Uterus (tissue), 3 donors: ENCODE measurements at regions not wholly inside any gene's neighbourhood (a gene's known extent, or its start where the extent isn't known, plus 50 kb on each side); places are given as distances from the start of the nearest gene placed in this dataset.

Experiments used
- DNase-seq, 2 donors: peaks; one replicate each; pipeline ENCODE4 v3.0.0-alpha.2; 2019 to 2020
- H3K27ac ChIP-seq, 2 donors: fragments of 200-600 bp; sonication (generic); 1 replicate in 1 of 2; 2 replicates in 1 of 2; pipeline ENCODE4 v1.5.1; 2016 to 2018
- H3K27me3 ChIP-seq, 2 donors: fragments of 200-600 bp; sonication (generic); one replicate each; pipeline ENCODE4 v1.5.1; 2018 to 2019; ENCODE audit warnings: control low read depth in 1 of 2
- H3K36me3 ChIP-seq, 2 donors: fragments of 200-600 bp; sonication (generic); one replicate each; pipeline ENCODE4 v1.5.1; 2019; ENCODE audit warnings: control low read depth in 1 of 2
- H3K4me1 ChIP-seq, 2 donors: fragments of 200-600 bp; sonication (generic); one replicate each; pipeline ENCODE4 v1.5.1; 2018 to 2019; ENCODE audit warnings: control low read depth in 1 of 2
- H3K4me3 ChIP-seq, 2 donors: fragments of 200-600 bp; sonication (generic); 1 replicate in 1 of 2; 2 replicates in 1 of 2; pipeline ENCODE4 v1.5.1; 2018 to 2019; ENCODE audit warnings: mild to moderate bottlenecking in 1 of 2
- H3K9me3 ChIP-seq, 2 donors: fragments of 200-600 bp; sonication (generic); one replicate each; pipeline ENCODE4 v1.5.1; 2019; ENCODE audit warnings: control low read depth in 1 of 2
- POLR2A ChIP-seq, 2 donors: fragments of 450-650 bp; IDR thresholded peaks; one replicate each; pipeline ENCODE4 v1.6.1; 2016; ENCODE audit warnings: antibody characterized with exemption in 2 of 2, mild to moderate bottlenecking in 1 of 2, moderate library complexity in 1 of 2
- intact Hi-C: fragments of 100-400 bp; cut with DNase I; formaldehyde crosslinking; loops from one replicate; pipeline ENCODE4 v1.15.1; 2023; ENCODE audit warnings: low total_unique reads
- TF ChIP-seq, protein P1 (sequence below), 4 experiments: fragments of 200-600 bp in 2 of 4; fragments of 450-650 bp in 2 of 4; sonication (generic) in 2 of 4; IDR thresholded peaks; one replicate each; pipeline ENCODE4 v1.5.1; 2016 to 2019; ENCODE audit warnings: antibody characterized with exemption in 4 of 4, mild to moderate bottlenecking in 2 of 4, moderate library complexity in 1 of 4
- donor health status: DM: yes; HTN: yes; CAD: no.

DNA sequence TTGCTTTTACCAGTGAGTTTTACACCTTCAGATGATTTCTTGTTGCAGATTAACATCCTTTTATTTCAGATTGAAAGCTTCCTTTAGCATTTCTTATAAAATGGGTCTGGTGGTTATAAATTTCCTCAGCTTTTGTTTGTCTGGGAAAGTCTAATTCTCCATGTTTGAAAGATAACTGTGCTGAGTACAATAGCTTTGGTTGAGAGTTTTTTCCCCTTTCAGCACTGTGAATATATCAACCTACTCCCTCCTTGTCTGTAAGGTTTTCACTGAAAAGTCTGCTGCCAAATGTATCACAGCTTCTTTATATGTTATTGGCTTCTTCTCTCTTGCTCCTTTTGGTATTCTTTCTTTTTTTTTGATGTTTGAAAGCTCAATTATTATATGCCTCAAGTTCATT is 53.5 kb upstream of the ACTRT1 start:
- Histone ChIP-seq H3K27ac (no peak overlapping the region), H3K27me3 (no peaks in the 10 kb centered on the region), H3K9me3 (no peaks in the 10 kb centered on the region), H3K4me1 (no peaks in the 10 kb centered on the region), H3K36me3 (no peaks in the 10 kb centered on the region), H3K4me3 (no peak overlapping the region)
- TF ChIP-seq POLR2A (IDR thresholded peaks at IDR 0.05) = no peak
- TF ChIP-seq, protein P1, sequence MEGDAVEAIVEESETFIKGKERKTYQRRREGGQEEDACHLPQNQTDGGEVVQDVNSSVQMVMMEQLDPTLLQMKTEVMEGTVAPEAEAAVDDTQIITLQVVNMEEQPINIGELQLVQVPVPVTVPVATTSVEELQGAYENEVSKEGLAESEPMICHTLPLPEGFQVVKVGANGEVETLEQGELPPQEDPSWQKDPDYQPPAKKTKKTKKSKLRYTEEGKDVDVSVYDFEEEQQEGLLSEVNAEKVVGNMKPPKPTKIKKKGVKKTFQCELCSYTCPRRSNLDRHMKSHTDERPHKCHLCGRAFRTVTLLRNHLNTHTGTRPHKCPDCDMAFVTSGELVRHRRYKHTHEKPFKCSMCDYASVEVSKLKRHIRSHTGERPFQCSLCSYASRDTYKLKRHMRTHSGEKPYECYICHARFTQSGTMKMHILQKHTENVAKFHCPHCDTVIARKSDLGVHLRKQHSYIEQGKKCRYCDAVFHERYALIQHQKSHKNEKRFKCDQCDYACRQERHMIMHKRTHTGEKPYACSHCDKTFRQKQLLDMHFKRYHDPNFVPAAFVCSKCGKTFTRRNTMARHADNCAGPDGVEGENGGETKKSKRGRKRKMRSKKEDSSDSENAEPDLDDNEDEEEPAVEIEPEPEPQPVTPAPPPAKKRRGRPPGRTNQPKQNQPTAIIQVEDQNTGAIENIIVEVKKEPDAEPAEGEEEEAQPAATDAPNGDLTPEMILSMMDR (IDR thresholded peaks at IDR 0.05) = no peak
- no peak for DNase-seq
- intact Hi-C loops = no loop called here
